Aorta (tissue), 5 donors: ENCODE measurements at regions not wholly inside any gene's neighbourhood (a gene's known extent, or its start where the extent isn't known, plus 50 kb on each side); places are given as distances from the start of the nearest gene placed in this dataset.

ENCODE experiments used
- ATAC-seq: fragments of 200-7000 bp; cut with Tn5 transposase; one replicate; pipeline ENCODE4 v1.9.1; 2022; ENCODE audit warnings: moderate library complexity; ENCODE audit not compliant: low FRiP score
- DNase-seq, 2 donors: peaks; one replicate each; pipeline ENCODE4 v3.0.0-alpha.2; 2020
- H3K27ac ChIP-seq, 2 donors: one replicate each; pipeline ENCODE4 v1.5.1; 2013; ENCODE audit warnings: low read length in 2 of 2, mild to moderate bottlenecking in 2 of 2, moderate library complexity in 2 of 2, control low read depth in 1 of 2, inconsistent platforms in 1 of 2, low read depth in 1 of 2
- H3K27me3 ChIP-seq, 2 donors: one replicate each; pipeline ENCODE4 v1.6.1; 2013; ENCODE audit warnings: control low read depth in 1 of 2, low read length in 1 of 2, mild to moderate bottlenecking in 1 of 2, moderate library complexity in 1 of 2; ENCODE audit not compliant: insufficient read depth in 2 of 2, control insufficient read depth in 1 of 2
- H3K36me3 ChIP-seq, 2 donors: one replicate each; pipeline ENCODE4 v1.6.1; 2013; ENCODE audit warnings: control low read depth in 1 of 2, low read length in 1 of 2, mild to moderate bottlenecking in 1 of 2; ENCODE audit not compliant: insufficient read depth in 2 of 2, control insufficient read depth in 1 of 2
- H3K4me1 ChIP-seq, 2 donors: one replicate each; pipeline ENCODE4 v1.6.1; 2013; ENCODE audit warnings: low read length in 2 of 2, control low read depth in 1 of 2, mild to moderate bottlenecking in 1 of 2, moderate library complexity in 1 of 2; ENCODE audit not compliant: insufficient read depth in 2 of 2, control insufficient read depth in 1 of 2
- H3K4me3 ChIP-seq, 2 donors: one replicate each; pipeline ENCODE4 v1.5.1; 2013; ENCODE audit warnings: low read length in 2 of 2, control low read depth in 1 of 2, mild to moderate bottlenecking in 1 of 2
- H3K9me3 ChIP-seq: one replicate; pipeline ENCODE4 v1.6.1; 2013; ENCODE audit warnings: mild to moderate bottlenecking, low read length; ENCODE audit not compliant: control insufficient read depth
- WGBS, 2 donors: extraction: QIAGEN DNeasy Blood & Tissue Kit; methylation state at CpG; one replicate each; pipeline ENCODE4 v1.1.7; 2013; 5-methylcytosine and 5-hydroxymethylcytosine counted together
- intact Hi-C, 2 donors: fragments of 100-400 bp; cut with DNase I; formaldehyde crosslinking; loops; one replicate each; pipeline versions ENCODE4 v1.14.2 to v1.15.0; 2022
- donor health status: healthy with polysubstance abuse.
- donor health status: Bipolar disorder and iron deficiency.
- donor health status: DM: no; HTN: no; CAD: no.
- donor health status: DM: no; HTN: no; CAD: no.
- donor health status: DM: yes; HTN: yes; CAD: no.

DNA sequence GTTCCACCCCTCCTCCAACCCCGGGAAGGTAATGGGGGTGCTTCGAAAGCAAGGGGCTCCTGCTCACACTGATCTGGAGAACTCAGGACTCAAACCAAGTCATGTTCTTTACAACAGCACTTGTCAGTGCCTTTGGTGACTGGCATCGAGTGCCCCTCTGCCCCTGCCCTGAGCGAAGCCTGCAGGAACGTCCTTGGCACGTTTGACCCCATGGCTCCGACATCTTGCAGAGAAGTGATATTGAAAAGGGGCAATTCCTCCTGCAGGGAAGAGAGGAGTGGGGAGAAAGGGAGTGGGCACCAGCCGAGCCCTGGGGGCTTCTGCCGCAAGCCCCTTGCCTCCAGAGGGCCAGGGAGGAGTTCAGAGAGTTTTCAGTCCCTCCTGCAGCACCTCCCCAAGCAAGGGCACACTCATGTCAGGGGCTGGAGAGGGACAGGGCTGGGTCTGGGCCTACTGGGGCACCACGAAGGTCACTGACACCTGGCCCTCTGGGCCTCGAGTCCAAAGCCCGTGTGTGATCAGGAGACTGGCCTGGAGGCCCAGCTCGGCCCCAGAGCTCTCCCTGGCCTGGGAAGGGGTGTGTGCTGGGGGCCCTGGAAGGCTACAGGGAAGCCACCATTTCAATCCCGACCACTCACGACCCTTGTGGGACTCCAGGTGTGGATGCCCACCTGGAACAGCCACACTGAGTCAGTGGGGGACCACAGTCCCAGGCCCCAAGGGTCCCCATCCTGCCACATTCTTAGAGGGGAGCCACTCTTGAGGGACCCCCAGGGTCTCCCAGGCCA lies 94.9 kb upstream of the NKX1-1 start:
- H3K27me3 ChIP-seq = no peaks in the 10 kb centered on the region
- intact Hi-C loops = no loop called here
- no peak overlapping the region for H3K4me3 ChIP-seq
- WGBS, 2 donors = 80 to 81% methylated on average over 15 of the region's 15 CpGs
- H3K9me3 ChIP-seq = no peaks in the 10 kb centered on the region
- H3K4me1 ChIP-seq = no peaks in the 10 kb centered on the region
- DNase-seq (no peak), ATAC-seq (no peak)
- no peak overlapping the region for H3K27ac ChIP-seq
- H3K36me3 ChIP-seq = no peaks in the 10 kb centered on the region

DNA sequence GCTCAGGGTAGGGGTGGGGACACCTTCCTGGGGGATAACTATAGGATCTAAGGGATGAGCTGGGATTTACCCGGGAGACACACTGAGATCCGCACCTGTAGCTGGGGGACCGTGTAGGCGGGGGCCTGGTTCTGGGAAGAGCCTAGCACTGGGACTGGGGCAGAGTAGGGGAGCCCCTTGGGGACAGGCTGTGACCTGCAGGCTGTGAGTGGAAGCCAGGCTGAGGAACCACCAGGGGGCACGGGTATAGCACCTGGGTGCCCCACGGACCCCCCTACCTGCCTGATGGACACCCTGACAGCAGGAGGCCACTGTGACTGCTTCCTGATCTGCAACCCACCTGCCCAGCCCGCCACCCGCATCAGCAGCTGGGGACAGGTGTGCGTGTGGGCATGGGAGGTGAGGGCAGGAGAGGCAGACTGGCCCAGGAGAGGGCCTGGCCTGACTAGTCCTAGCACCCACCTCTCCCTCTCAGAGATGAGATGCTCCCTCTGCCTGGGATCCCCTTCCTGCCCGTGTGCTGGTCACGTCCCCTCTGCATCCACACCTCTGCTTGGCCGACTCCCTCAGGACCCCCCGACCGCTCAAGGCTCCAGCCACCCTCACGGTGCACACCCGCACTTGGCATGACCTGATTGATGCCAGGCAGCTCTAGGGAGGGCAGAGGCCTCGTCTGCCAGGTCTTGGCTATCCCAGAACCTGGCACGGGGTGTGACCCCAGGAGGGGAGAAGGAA lies 94.2 kb upstream of the NKX1-1 start:
- 88 to 90% methylated on average over 18 of the region's 18 CpGs for WGBS, 2 donors
- intact Hi-C loops = no loop called here
- no peaks in the 10 kb centered on the region for H3K27me3 ChIP-seq
- DNase-seq = no peak
- no peak for ATAC-seq
- no peaks in the 10 kb centered on the region for H3K9me3 ChIP-seq
- H3K36me3 ChIP-seq = no peaks in the 10 kb centered on the region
- no peak overlapping the region for H3K27ac ChIP-seq
- H3K4me1 ChIP-seq = no peaks in the 10 kb centered on the region
- no peak overlapping the region for H3K4me3 ChIP-seq

DNA sequence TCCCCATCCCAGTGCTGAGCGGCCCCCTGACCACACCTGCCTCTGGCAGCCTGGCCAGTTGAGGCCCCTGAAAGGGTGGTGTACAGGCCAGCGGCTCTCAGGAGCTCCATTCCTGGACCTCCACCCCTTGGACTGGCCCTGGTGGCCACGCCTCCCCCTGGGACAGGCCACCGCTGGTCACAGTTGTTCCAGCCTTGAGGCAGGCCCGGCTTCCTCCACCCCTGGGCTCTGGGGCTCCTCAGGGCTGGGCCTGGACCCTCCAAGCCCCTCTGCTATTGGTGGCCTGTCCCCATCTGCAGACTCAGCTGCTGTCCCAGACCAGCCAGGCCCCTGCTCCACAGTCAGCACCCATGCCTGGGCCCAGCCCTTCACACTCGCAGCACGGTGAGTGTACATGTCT lies 93.2 kb upstream of the NKX1-1 start:
- intact Hi-C loops = no loop called here
- 64 to 78% methylated on average over 7 of the region's 7 CpGs for WGBS, 2 donors
- Histone ChIP-seq H3K27me3 (no peaks in the 10 kb centered on the region), H3K27ac (no peak overlapping the region), H3K9me3 (no peaks in the 10 kb centered on the region), H3K4me1 (no peaks in the 10 kb centered on the region), H3K36me3 (no peaks in the 10 kb centered on the region), H3K4me3 (no peak overlapping the region)
- DNase-seq (peak in 1 of 2 donors; percentile 59), ATAC-seq (no peak)

DNA sequence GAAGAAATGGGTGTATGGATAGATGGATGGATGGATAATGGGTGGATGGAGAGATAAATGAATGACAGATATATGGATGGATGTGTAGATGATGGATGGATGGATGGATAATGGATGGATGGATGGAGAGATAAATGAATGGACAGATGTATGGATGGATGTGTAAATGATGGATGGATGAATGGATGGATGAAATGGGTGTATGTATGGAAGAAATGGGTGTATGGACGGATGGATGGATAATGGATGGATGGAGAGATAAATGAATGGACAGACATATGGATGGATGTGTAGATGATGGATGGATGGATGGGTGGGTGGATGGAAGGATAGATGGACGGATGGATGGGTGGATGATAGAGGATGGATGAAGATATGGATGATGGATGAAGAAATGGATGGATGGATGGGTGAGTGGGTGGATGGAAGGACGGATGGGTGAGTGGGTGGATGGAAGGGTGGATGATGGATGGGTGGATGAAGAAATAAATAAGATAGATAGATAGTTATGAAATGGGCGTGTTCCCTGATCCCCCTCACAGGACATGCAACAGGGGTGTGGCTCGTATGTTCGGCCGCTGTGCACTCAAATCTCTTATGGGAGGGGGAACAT lies 91.1 kb upstream of the NKX1-1 start:
- no peak overlapping the region for H3K4me3 ChIP-seq
- H3K36me3 ChIP-seq = no peaks in the 10 kb centered on the region
- 70% methylated on average over 7 of the region's 7 CpGs for WGBS, 2 donors
- H3K27me3 ChIP-seq = no peaks in the 10 kb centered on the region
- DNase-seq (peak in 1 of 2 donors; percentile 56), ATAC-seq (no peak)
- no peaks in the 10 kb centered on the region for H3K4me1 ChIP-seq
- H3K9me3 ChIP-seq = no peaks in the 10 kb centered on the region
- H3K27ac ChIP-seq = no peak overlapping the region
- intact Hi-C loops = no loop called here

DNA sequence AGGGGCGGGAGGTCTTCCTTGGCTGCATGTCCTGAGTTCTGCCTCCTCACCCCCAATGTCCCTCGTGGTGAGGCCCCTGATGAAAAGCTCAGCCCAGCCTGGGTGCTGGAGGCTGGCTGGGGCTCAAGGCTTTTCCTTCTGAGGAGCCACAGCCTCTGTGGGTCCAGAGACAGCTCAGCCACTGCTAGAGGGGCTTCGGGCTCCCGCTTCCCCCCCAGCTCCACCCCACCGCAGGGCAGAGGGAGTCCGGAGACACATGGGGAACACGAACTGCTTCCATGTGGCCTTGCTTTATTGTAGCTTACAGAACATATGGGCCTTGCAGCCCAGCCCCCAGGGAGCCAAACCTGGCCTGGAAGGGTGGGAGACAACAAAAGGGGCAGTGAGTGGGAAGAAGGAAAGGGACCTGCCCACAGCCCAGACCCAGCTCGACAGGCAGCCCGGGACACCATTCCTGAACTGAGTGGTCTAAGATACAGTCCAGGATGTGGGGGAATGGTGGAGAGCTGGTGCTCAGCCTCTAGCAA lies 89.9 kb upstream of the NKX1-1 start:
- Histone ChIP-seq H3K9me3 (no peaks in the 10 kb centered on the region), H3K36me3 (no peaks in the 10 kb centered on the region), H3K27ac (no peak overlapping the region), H3K4me1 (no peaks in the 10 kb centered on the region), H3K27me3 (no peaks in the 10 kb centered on the region), H3K4me3 (no peak overlapping the region)
- no peak for DNase-seq
- 51 to 73% methylated on average over 9 of the region's 9 CpGs for WGBS, 2 donors
- ATAC-seq = no peak
- intact Hi-C loops = no loop called here

DNA sequence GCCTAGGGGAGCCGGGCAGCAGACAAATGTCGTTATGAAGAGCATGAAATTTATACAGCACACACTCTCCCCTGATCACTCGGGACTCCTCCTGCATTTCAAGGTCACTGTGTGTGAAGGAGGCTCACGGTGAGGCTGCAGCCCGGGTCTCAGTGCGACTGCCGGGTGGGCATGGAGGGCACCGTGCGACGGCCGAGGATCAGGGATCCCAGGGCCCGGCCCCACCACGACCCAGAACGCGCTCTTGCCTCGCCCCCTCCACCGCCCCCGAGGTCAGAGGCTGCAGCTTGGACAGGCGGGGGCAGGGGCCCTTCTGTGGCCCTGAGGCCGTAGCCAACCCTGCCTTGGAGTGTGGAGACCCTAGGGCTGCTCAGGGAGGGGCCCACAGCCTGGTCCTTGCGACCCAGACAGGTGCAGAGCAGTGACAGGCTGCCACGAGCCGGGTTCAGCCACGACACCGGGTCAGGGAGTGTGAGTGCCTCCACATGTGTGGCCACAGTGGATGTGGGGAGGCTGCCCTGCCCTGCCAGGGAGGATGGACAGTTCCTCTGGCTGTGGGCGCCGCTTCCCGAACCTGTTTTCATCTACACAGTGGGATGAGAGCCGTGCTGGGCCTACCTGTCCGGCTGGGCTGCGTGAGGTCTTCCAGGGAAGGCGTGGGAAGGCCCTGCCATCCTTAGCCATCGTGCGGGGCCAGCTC lies 89.3 kb upstream of the NKX1-1 start:
- Histone ChIP-seq H3K4me1 (no peaks in the 10 kb centered on the region), H3K27ac (no peak overlapping the region), H3K4me3 (no peak overlapping the region), H3K36me3 (no peaks in the 10 kb centered on the region), H3K27me3 (no peaks in the 10 kb centered on the region), H3K9me3 (no peaks in the 10 kb centered on the region)
- WGBS, 2 donors = 66 to 72% methylated on average over 32 to 34 of the region's 34 CpGs
- intact Hi-C loops = no loop called here
- DNase-seq (peak in 1 of 2 donors; percentile 61), ATAC-seq (no peak)

- ATAC-seq (no peak), DNase-seq (peak in 1 of 2 donors; percentile 62)
- Histone ChIP-seq H3K36me3 (no peaks in the 10 kb centered on the region), H3K4me3 (no peak overlapping the region), H3K4me1 (no peaks in the 10 kb centered on the region), H3K9me3 (no peaks in the 10 kb centered on the region), H3K27ac (no peak overlapping the region), H3K27me3 (no peaks in the 10 kb centered on the region)
- WGBS, 2 donors = 66% methylated on average over 37 of the region's 37 CpGs
- intact Hi-C loops = no loop called here
These were observed 88.4 kb upstream of the NKX1-1 start for GRCh38 chr4:1494416-1495315.
